Stomach (tissue), 4 donors: ENCODE measurements at regions not wholly inside any gene's neighbourhood (a gene's known extent, or its start where the extent isn't known, plus 50 kb on each side); places are given as distances from the start of the nearest gene placed in this dataset.

Source experiments
- POLR2AphosphoS5 ChIP-seq, 3 donors: sonication (generic); formaldehyde crosslinking; IDR thresholded peaks; one replicate each; pipeline ENCODE4 v1.6.1; 2016; ENCODE audit warnings: antibody characterized with exemption in 3 of 3
- TF ChIP-seq, protein P1 (sequence below), 7 experiments: fragments of 450-650 bp in 4 of 7; fragments of 200-600 bp in 3 of 7; sonication (generic) in 3 of 7; IDR thresholded peaks; one replicate each; pipeline ENCODE4 v1.5.1; 2016 to 2019; ENCODE audit warnings: antibody characterized with exemption in 7 of 7, control low read depth in 2 of 7, mild to moderate bottlenecking in 1 of 7

DNA sequence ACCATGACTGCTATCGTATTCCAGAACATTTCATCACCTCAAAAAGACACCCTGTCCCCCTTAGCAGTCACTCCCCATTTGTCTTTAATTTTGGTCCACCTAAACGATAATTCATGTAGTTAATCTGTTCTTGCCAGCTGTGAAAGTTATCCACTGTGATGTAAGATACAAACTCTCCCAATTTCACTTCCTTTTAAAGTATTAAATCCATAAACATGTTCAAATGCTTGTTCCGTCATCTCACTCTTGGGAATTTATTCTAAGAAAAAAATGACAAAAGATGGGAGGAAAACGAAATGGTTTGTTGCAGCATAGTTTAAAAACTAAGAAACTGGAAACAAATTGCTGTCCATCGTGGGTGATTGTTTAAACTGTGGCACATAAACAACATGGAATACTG lies 53.7 kb upstream of the IRF2 start:
- no peak for TF ChIP-seq POLR2AphosphoS5 (IDR thresholded peaks at IDR 0.05)
- TF ChIP-seq, protein P1, sequence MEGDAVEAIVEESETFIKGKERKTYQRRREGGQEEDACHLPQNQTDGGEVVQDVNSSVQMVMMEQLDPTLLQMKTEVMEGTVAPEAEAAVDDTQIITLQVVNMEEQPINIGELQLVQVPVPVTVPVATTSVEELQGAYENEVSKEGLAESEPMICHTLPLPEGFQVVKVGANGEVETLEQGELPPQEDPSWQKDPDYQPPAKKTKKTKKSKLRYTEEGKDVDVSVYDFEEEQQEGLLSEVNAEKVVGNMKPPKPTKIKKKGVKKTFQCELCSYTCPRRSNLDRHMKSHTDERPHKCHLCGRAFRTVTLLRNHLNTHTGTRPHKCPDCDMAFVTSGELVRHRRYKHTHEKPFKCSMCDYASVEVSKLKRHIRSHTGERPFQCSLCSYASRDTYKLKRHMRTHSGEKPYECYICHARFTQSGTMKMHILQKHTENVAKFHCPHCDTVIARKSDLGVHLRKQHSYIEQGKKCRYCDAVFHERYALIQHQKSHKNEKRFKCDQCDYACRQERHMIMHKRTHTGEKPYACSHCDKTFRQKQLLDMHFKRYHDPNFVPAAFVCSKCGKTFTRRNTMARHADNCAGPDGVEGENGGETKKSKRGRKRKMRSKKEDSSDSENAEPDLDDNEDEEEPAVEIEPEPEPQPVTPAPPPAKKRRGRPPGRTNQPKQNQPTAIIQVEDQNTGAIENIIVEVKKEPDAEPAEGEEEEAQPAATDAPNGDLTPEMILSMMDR (IDR thresholded peaks at IDR 0.05) = no peak
